ENCODE measurements at regions not wholly inside any gene's neighbourhood (a gene's known extent, or its start where the extent isn't known, plus 50 kb on each side); places are given as distances from the start of the nearest gene placed in this dataset.

- H3K4me2 ChIP-seq (ENCODE audit: unreplicated experiment) = no peak overlapping the region
- H3K79me2 ChIP-seq (ENCODE audit: insufficient read depth) = no peaks in the 10 kb centered on the region
- H3K27me3 ChIP-seq (replicated peaks; ENCODE audit: insufficient read depth) = 0 out of 2 replicates have a peak, but pooled peaks cover 7% of the 10 kb centered on the region
- no peak for DNase-seq
- no peak overlapping the region for H3K27ac ChIP-seq
- no peak overlapping the region for H2AFZ ChIP-seq
- no peaks in the 10 kb centered on the region for H4K20me1 ChIP-seq (ENCODE audit: insufficient read depth)
- H3K4me1 ChIP-seq (ENCODE audit: insufficient read depth) = no peaks in the 10 kb centered on the region; the same call in 1 of the 2 replicates
- 17 to 24% methylated on average over 3 of the region's 3 CpGs for WGBS, 2 experiments (ENCODE audit: low coverage in 1 of 2, low lambda C conversion rate in 2 of 2, missing lambda C conversion rate in 2 of 2)
- no peaks in the 10 kb centered on the region for H3F3A ChIP-seq (ENCODE audit: insufficient read depth)
- H3K9me2 ChIP-seq (ENCODE audit: insufficient read depth) = no peaks in the 10 kb centered on the region
- in situ Hi-C loops (cut with MboI) = no loop called here
- H3K9me3 ChIP-seq (ENCODE audit: low read depth) = no peaks in the 10 kb centered on the region
- no peak overlapping the region for H3K9ac ChIP-seq
- no peaks in the 10 kb centered on the region for H3K36me3 ChIP-seq (ENCODE audit: low read depth)
- TF ChIP-seq EZH2 (IDR thresholded peaks at IDR 0.05; ENCODE audit: insufficient read depth, poor library complexity, severe bottlenecking) (no peak), EZH2phosphoT487 (IDR thresholded peaks at IDR 0.05; ENCODE audit: insufficient read depth, low read depth) (no peak)
- H3K4me3 ChIP-seq = no peak overlapping the region
These were observed 477.8 kb upstream of the CAMK1G start for GRCh38 chr1:209105701-209106100.

GRCh38 chr1:209106237-209106741, 477.2 kb upstream of the CAMK1G start:
- Histone ChIP-seq H3K27me3 (replicated peaks; ENCODE audit: insufficient read depth) (0 out of 2 replicates have a peak, but pooled peaks cover 7% of the 10 kb centered on the region), H3K36me3 (ENCODE audit: low read depth) (no peaks in the 10 kb centered on the region), H3K79me2 (ENCODE audit: insufficient read depth) (no peaks in the 10 kb centered on the region), H2AFZ (no peak overlapping the region), H3F3A (ENCODE audit: insufficient read depth) (no peaks in the 10 kb centered on the region), H3K27ac (no peak overlapping the region), H3K9me2 (ENCODE audit: insufficient read depth) (no peaks in the 10 kb centered on the region), H4K20me1 (ENCODE audit: insufficient read depth) (no peaks in the 10 kb centered on the region), H3K4me3 (no peak overlapping the region), H3K4me2 (ENCODE audit: unreplicated experiment) (no peak overlapping the region), H3K4me1 (ENCODE audit: insufficient read depth) (no peaks in the 10 kb centered on the region; the same call in 1 of the 2 replicates), H3K9me3 (ENCODE audit: low read depth) (no peaks in the 10 kb centered on the region), H3K9ac (no peak overlapping the region)
- WGBS, 2 experiments (ENCODE audit: low coverage in 1 of 2, low lambda C conversion rate in 2 of 2, missing lambda C conversion rate in 2 of 2) = 15 to 18% methylated on average over 8 of the region's 8 CpGs
- DNase-seq = peak; percentile 75
- no peak for TF ChIP-seq EZH2phosphoT487 (IDR thresholded peaks at IDR 0.05; ENCODE audit: insufficient read depth, low read depth)
- no peak for TF ChIP-seq EZH2 (IDR thresholded peaks at IDR 0.05; ENCODE audit: insufficient read depth, poor library complexity, severe bottlenecking)
- in situ Hi-C loops (cut with MboI) = no loop called here

- H3K4me3 ChIP-seq = no peak overlapping the region
- H3F3A ChIP-seq (ENCODE audit: insufficient read depth) = no peaks in the 10 kb centered on the region
- WGBS, 2 experiments (ENCODE audit: low coverage in 1 of 2, low lambda C conversion rate in 2 of 2, missing lambda C conversion rate in 2 of 2) = 37 to 45% methylated on average over 4 of the region's 4 CpGs
- no peak overlapping the region for H3K4me2 ChIP-seq (ENCODE audit: unreplicated experiment)
- no peaks in the 10 kb centered on the region for H3K9me2 ChIP-seq (ENCODE audit: insufficient read depth)
- TF ChIP-seq EZH2 (IDR thresholded peaks at IDR 0.05; ENCODE audit: insufficient read depth, poor library complexity, severe bottlenecking) (no peak), EZH2phosphoT487 (IDR thresholded peaks at IDR 0.05; ENCODE audit: insufficient read depth, low read depth) (no peak)
- H3K27me3 ChIP-seq (replicated peaks; ENCODE audit: insufficient read depth) = 0 out of 2 replicates have a peak, but pooled peaks cover 7% of the 10 kb centered on the region
- no peaks in the 10 kb centered on the region for H3K79me2 ChIP-seq (ENCODE audit: insufficient read depth)
- no peaks in the 10 kb centered on the region for H4K20me1 ChIP-seq (ENCODE audit: insufficient read depth)
- DNase-seq = no peak
- H3K27ac ChIP-seq = no peak overlapping the region
- no peak overlapping the region for H3K9ac ChIP-seq
- no peaks in the 10 kb centered on the region for H3K36me3 ChIP-seq (ENCODE audit: low read depth)
- no peaks in the 10 kb centered on the region; the same call in 1 of the 2 replicates for H3K4me1 ChIP-seq (ENCODE audit: insufficient read depth)
- H3K9me3 ChIP-seq (ENCODE audit: low read depth) = no peaks in the 10 kb centered on the region
- no peak overlapping the region for H2AFZ ChIP-seq
- in situ Hi-C loops (cut with MboI) = no loop called here
These were observed 476.7 kb upstream of the CAMK1G start for GRCh38 chr1:209106861-209107260.

GRCh38 chr1:209107535-209107934, 476.0 kb upstream of the CAMK1G start:
- Histone ChIP-seq H3K9me3 (ENCODE audit: low read depth) (no peaks in the 10 kb centered on the region), H3K27me3 (replicated peaks; ENCODE audit: insufficient read depth) (0 out of 2 replicates have a peak, but pooled peaks cover 7% of the 10 kb centered on the region), H3K36me3 (ENCODE audit: low read depth) (no peaks in the 10 kb centered on the region), H3K79me2 (ENCODE audit: insufficient read depth) (no peaks in the 10 kb centered on the region), H3K4me2 (ENCODE audit: unreplicated experiment) (no peak overlapping the region), H2AFZ (no peak overlapping the region), H3K4me1 (ENCODE audit: insufficient read depth) (no peaks in the 10 kb centered on the region; the same call in 1 of the 2 replicates), H3K9ac (no peak overlapping the region), H3F3A (ENCODE audit: insufficient read depth) (no peaks in the 10 kb centered on the region), H3K27ac (no peak overlapping the region), H4K20me1 (ENCODE audit: insufficient read depth) (no peaks in the 10 kb centered on the region), H3K9me2 (ENCODE audit: insufficient read depth) (no peaks in the 10 kb centered on the region), H3K4me3 (no peak overlapping the region)
- in situ Hi-C loops (cut with MboI) = no loop called here
- DNase-seq = no peak
- WGBS, 2 experiments (ENCODE audit: low coverage in 1 of 2, low lambda C conversion rate in 2 of 2, missing lambda C conversion rate in 2 of 2) = 51 to 54% methylated on average over 10 of the region's 10 CpGs
- TF ChIP-seq EZH2 (IDR thresholded peaks at IDR 0.05; ENCODE audit: insufficient read depth, poor library complexity, severe bottlenecking) (no peak), EZH2phosphoT487 (IDR thresholded peaks at IDR 0.05; ENCODE audit: insufficient read depth, low read depth) (no peak)
